NCI-H1930 (cell line): ENCODE measurements at regions not wholly inside any gene's neighbourhood (a gene's known extent, or its start where the extent isn't known, plus 50 kb on each side); places are given as distances from the start of the nearest gene placed in this dataset.

ENCODE experiments used
- DNase-seq, 2 experiments: peaks; one replicate each; lab custom pipeline; 2025; lab: John Stamatoyannopoulos, UW

DNA sequence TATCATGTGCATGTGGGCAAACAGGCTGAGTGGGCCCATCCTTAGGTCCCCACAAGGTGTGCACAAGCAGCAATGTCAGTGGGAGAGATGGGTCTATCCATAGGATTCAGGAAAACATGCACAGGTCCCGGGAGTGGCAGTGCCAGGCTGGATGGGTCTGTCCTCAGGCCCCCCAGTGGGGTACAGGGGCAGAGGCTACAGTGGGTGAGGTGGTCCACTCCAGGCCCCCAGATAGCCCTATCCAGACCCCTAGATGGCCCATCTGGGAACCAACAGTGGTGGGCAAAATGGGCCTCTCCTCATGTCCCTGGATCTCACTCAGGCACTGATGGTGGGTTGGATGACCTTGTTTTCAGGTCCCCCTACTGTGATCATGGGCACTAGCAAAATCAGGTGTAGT is 277.8 kb upstream of the SYT1 start:
- DNase-seq, result no peak

DNA sequence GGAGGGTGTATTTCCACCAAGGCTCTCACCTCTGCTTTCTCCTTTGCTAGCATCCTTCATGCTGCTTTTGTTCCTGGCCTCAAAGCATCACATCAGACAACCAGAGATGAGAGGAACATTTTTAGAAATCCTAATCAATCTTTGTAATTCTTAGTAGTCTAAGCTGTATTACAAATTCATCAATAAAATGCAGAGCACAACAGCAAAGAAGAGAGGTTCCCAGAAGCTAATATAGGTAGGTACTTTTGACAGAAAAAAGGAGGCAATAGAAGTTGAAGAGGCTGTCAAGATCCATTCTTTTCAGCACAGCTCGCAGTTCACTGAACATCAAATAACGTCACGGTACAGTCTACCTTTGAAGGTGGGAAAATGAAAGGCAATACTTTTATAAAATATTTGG is 265.2 kb upstream of the SYT1 start:
- no peak for DNase-seq

DNA sequence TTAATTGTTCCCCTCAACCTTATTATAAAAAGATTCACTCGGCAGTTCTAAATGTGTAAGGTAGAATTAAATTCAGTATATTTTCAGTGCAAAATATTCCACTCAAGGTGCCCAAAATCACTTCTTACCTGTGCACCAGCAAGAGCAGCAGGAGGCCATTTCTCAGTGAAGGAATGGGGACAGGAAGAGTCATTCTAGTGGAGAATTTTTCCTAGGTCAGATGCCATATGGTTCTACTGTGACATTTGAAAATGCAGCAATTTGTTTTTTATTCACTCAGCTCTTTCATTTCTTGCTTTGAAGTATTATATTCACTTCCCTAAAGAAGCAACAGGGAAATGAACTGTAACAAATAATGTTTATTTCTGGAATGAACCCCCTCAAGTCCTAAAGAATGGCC is 264.0 kb upstream of the SYT1 start:
- DNase-seq, result no peak

DNA sequence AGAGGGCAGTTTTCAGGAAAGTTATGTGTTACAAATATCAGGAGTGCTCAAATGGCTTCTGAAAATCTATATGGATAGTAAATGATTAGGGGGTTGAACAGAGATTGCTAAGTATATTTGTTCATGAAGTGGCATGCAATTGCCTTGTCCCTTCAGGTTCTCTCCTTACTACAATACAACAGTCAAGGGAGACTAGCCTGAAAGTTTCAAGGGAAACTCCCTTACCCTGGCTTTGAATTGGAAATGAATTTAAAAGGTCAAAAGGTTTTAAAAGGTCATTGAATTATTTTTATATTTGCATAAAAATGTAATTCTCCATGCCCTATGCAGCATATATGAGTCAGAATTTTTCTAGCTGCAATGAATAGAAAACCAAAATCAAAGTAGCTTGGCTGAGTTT is 253.1 kb upstream of the SYT1 start:
- no peak for DNase-seq

DNA sequence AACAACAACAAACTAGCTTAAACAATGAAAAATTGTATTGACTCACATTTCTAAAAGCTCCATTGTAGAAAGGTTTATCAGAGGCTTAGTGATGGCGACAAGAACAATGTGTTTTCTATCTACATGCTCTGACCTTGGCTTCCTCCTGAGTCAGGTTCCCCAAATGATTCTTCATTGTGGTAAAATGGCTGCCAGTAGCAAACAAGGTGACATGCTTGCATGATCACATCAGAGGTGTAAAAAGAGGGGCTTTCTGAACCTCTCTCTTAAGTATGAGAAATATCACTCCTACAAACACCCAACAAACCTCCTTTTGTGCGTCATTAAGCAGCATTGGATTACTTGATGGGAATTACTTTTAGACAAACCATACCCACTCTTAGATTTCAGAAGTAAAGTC is 252.4 kb upstream of the SYT1 start:
- DNase-seq, result no peak

DNA sequence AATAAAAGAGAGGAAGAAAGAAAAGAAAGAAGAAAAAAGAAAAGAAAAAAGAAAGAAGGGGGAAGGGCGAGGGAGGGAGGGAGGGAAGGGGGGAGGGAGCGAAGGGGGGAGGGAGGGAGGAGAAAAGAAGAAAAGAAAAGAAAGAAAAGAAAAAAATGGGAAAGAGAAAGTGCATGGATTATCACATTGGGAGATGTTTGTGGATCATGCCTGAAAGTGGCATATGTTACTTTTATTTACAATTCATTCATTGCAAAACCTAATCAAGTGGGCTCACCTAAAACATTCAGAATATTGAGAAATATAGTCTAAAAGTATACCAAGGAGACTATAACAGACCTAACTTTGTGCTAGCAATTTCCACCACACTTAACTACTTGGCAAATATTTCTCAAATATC is 246.9 kb upstream of the SYT1 start:
- no peak for DNase-seq

DNA sequence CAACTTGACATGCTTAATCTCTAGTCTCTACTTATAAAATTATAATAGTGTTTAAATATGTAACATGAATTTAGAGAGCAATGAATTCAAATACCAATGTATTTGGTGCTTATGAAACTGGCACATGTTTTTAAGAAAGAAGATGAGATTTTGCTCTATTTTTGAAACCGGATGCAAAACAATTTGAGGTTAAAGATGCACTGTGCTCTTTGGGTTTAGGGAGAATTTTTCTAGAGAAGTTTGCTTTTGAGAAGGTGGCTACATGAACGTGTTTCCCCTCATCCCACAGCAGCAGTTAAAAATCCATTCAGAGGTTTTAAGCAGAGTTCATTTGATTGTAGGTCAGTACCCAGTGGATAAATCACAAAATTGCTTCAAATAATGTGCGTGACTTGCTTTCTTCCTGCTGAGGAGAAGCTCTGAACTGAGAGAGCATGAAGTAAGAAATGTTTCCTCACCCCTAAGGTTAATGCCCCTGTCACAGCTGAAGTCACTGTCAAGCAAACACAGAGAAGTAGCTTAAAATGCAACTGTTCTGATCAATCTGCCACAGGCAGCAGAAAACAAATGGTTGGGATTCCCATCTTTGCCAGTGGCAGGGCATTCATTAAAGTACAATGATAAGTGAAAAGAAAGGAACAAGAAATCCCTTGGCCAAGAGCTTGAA is 241.9 kb upstream of the SYT1 start:
- DNase-seq, result no peak

DNA sequence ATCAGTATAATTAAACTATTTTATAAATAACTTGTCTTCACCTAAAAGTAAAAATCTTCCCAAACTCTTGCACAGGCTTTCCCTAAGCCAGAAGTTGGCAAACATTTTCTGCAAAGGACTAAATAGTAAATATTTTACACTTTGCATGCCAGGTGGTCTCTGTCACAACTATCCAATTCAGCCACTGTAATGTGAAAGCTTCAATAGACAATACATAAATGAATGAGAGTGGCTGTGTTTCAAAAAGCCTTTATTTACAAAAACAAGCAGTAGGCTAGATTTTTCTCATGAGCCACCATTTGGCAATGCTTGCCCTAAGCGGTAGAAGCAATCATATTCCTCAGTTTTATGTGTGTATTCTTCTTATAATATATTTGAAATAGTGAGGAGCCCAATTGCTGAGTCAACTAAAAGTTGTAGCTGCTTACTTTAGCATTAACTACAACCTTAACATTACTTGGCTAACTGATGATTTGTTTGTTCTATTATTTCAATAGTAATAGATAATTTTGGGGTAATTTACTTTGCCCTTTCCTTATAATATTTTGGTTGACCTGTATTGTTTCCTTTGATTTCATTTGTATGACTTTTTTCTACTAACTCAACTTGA is 236.0 kb upstream of the SYT1 start:
- peak; percentile 41 to 54 for DNase-seq

DNA sequence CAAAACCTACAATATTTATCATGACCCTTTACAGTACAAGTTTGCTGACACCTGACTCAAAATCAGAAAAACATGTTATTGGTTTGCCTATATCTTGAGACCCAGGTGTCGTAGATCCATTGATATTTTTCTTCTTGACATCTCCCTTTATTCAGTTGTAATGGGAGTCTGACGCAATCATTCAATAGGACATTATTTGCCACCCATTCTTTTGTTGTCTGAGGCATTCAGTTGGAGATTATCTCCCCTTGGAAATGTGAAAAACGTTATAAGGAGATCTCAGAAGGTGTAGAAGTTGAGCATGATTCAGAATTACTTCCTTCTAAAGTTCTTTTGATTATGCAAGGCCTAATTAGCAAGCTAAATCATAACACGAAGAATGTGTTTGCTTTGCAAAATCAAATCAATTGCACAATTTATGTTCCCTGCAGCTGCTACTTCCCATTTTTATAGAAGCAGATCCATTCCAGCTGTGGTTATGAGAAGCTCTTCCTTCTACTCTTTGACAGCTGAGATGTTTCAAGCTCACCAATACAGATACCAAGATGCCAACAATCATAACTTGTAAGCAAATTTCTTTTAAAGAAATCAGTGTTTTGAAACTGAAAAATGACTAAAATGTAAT is 228.2 kb upstream of the SYT1 start:
- DNase-seq, result peak; percentile 68 to 80

DNA sequence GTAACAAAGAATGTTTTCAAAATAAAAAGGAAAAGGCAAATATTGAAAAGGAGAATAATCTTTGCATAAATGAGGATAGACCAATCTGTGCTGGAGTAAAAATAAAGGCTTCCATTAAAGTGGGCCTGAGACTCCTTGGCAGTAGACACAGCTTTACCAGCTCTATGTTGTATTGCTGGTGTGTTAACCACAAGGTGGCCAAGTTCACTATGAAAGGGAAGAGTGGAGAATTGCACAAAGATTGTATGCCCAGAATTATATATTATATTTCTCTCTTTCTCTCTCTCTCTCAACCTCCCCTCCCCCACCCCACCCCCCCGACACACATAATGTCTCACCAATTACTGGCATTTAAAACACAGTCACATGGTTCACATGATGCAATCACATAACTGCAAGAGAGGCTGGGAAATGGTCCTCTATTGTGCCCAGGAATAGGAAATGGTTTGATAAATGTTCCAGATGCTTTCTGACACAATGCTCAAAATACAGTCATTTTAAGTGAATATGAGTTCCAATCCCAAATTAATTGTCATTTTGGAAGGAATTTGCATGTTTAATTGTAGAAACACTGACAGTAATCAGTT is 222.6 kb upstream of the SYT1 start:
- no peak for DNase-seq

DNA sequence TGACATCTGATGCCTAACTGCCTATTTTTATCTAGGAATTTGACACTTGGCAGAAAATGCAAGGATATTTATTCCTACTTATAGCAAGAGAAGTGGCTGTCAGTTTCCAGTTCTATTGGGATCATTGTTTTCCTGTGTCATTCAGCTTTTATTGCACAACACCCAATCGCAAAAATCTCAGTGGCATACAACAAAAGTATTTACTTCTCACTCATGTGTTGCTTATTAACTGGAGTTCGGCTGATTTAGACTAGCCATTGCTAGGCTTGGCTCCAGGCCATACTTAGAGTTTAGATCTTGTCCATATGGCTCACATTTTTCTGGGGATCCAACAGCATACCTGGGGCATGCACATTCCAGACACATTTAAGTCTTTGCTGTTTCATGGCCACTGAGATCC is 218.6 kb upstream of the SYT1 start:
- DNase-seq, result no peak

DNA sequence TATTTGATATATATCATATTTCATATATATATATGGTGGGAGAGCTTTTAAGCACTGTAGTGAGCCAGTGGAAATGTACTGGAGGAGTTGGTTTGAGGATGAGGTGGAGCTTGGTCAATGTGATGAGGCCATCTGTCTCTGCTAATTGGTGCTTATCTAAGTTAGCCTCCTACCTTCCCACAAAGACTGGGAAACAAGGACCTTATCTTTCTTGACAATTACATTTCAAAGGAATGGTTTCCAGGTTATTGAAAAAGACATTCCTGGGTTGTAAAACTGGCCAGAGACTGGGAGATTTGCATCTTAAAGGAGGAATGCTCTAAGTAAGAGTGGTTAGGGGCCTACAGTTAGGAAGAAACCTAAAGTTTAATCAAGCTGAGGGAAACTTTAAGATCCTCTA is 212.8 kb upstream of the SYT1 start:
- no peak for DNase-seq

DNA sequence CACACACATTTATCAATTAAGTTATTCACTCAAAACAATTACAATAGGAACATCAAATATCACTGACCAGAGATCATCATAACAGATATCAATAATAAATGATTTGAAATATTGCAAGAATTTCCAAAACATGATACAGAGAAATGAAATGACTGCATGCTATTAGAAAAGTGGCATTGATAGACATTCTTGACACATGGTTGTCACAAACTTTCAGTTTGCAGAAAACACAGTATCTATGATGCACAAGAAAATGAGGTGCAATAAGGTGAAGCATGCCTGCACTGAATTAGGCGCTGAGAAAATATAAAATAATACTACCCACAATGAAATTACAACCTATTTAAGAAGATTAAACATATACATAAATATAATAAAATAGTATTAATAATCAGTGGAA is 198.0 kb upstream of the SYT1 start:
- no peak for DNase-seq

DNA sequence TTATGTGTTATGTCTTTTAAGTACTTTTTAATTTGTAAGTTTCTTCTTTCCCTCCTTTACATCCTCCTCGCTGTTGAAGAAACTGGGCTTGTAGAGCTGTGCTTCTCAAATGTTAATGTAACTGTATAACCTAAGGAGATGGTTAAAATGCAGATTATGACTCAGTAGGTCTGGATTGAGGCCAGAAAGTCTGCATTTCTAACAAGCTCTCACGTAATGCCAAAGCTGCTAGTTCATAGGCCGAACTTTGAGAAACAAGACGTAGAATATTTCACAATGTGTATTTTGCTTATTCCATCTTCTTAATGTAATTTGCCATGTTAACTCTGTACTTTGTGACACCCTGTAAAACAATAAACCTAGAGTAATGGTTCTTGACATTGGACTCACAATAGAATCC is 193.3 kb upstream of the SYT1 start:
- no peak for DNase-seq

DNA sequence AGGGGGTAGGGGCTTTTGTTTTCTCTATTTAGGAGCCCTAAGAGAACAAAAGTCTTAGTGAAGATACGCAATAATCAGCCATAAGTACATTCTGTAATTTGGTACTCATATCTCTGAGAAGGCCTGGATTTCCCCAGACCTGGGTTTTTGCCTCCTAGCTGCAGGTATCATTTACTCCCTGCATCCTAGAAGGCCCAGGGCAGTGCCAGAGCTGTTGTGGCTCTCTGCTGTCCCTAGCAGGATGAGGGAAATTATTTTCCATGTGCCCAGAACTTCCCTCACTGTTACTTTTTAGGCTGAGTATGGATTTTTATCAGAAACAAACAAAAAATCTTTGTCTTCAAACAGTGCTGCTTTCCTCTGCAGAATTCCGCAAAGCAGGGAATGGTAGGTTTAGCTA is 192.5 kb upstream of the SYT1 start:
- no peak for DNase-seq

DNA sequence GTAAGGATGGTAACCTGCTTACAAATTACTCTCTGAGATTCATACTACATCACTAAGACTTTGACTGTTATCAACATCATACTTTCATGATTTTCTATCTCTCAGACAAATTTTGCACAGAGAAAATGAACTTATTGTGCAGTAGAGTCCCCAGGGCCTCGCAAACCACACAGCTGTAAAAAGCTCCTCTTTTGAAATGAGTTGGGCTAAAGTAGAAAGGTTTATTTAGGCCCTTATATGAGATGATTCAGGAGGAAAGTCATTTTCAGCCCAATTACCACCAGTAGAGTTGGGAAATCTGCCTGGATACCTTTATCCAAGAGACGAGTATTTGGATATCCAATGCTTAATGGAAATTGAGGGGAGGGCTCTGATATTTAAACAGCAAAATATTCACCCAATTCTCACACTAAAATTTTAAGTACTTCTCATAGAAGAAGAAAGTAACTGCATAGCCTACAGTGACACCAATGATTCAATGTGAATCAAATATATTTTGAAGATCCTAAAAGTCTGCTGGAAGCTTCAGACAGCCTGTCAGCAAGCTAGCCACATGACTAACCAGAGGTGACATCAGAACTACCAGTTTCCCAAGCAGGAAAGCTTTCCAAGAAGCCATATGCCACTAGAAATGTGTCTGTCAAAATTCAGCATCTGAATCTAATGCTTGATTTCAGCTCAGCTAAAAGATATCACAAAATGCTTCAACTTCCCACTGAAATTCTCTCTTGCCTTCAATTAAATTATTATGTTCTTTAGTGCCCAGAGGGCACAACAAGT is 190.1 kb upstream of the SYT1 start:
- peak; percentile 21 to 52 for DNase-seq

DNA sequence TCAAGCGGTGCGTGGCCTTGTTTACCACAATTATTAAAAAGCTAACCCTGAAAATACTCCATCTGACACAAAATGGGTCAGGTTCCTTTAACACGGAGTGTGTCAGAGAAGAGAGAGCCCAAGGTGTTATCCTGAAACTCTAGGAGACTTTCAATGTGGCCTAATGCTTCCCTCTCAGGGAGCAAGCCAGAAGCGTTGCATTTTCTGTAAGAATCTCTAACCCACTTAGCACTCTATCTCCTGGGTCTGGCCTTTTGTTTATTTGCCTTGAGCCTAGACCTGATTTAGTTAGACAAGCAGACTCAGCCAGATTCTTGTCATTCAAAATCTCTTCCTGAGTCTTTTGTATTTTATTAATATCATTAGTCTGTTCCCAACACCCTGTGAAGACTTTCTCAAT is 184.0 kb upstream of the SYT1 start:
- DNase-seq, result no peak

DNA sequence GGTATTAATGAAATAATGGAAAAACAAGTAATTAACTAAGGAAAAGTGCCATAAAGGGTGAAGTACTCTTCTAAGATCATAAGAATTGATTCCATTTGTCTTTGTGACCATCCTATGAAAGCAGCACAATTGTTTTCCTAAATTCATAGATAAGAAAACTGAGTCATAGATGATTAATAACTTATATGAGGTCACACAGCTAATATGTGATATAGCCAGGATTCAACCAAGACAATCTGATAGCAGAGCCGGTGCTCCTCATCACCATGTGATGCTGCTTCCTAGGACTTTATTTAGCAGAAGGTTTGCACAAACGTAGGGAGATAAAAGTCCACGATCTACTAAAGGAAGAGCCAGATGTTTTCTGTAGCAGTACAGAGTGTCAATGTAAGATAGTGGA is 181.5 kb upstream of the SYT1 start:
- DNase-seq, result no peak

DNA sequence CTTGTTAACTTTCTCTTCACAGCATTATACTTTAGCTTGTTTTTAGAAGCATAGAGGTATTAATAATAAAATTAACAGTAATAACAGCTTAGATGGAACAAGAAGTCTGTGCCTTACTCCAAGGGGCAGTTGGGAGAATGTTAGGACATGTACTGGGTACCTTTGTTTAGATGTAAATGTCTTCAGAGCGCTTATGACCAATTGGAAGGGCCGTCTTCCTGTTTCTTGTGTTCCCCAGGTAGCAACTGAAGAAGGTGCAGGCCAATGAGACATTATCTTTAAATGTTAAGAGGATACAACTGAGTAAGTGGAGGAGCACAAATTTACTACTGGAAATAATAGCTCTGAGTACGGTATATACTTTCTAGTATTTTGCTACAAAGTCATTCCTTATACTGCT is 180.9 kb upstream of the SYT1 start:
- DNase-seq, result no peak

DNA sequence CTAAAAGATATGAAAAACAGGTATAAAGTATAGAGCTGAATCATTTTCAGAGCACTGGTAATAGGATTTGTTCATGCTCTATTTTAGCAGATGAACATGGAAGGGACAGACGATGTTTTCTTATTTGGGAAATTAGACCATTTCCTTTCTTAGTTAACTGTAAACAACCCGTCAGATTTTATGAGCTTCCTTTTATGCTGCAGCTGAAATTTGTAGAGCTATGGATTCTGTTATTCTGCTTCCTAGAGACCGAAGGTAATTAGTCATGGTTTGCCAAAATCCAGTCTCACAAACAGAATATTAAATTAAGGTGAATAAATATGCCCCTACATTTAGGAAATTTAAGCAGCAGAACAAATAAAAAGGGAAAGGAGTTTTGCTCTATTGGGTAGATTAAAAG is 180.2 kb upstream of the SYT1 start:
- no peak for DNase-seq

DNA sequence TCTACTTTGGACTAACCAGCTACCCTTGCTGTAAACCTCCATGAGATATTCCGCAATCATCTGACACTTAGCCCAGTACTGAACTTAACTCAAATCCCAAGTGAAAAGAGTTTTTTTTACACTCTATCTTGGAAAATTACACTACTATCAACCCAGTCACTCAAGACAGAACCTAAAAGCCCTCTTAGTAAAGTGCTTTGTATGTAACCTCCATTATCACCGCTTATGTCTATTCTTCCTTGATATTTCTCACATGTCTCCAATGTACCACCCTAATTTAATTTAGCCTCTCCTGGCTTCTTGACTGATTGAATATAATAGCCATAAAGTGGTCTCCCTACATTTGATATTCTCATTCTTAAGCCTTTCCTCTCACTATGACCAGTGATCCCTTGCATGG is 168.8 kb upstream of the SYT1 start:
- no peak for DNase-seq

DNA sequence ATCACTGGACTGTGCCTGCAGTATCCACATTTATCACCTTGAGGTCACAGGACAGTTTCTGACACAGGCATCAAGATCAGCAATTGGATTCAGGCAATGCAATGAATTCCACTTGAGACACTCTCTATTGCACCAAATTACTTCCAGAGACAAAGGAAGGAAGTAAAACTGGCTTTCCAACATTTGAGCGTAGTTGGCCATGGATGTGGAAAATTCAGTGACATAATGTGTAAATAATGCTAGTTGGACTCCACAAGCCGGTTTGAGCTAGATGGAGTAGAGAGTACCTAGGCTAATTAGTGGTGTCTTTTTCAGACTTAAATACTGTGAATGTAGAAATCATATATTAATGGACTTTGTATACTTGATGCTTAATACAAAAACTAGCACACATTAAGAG is 168.3 kb upstream of the SYT1 start:
- DNase-seq, result no peak
